ENCODE measurements at regions not wholly inside any gene's neighbourhood (a gene's known extent, or its start where the extent isn't known, plus 50 kb on each side); places are given as distances from the start of the nearest gene placed in this dataset.
A peak's percentile ranks its signal among the peaks of the same experiment; 100 is the strongest.

DNA sequence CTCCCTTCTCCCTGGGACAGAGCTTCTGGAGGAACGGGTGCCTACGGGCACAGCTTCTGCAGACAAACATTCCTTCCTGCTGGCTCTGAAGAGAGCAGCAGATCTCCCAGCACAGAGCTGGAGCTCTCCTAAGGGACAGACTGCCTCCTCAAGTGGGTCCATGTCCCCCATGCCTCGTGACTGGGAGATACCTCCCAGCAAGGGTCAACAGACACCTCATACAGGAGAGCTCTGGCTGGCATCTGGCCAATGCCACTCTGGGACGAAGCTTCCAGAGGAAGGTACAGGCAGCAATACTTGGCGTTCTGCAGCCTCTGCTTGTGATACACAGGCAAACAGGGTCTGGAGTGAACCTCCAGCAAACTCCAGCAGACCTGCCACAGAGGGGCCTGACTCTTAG lies 227.9 kb downstream of the SPATA31D1 start:
- no peak for DNase-seq (ENCODE audit: low spot score)

DNA sequence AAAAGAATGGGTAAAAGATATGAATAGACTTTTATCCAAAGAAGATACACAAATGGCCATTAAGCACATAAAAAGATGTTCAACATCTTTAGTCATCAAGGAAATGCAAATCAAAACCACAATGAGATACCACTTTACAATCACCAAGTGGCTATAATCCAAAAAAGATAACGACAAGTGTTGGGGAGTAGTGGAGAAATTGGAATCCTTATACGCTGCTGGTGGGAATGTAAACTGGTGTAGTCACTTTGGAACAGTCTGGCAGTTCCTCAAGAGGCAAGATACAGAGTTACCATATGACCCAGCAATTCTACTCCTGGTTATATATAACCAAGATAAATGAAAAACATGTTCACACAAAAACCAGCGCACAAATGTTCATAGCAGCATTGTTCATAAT lies 234.9 kb downstream of the SPATA31D1 start:
- no peak for DNase-seq (ENCODE audit: low spot score)

DNA sequence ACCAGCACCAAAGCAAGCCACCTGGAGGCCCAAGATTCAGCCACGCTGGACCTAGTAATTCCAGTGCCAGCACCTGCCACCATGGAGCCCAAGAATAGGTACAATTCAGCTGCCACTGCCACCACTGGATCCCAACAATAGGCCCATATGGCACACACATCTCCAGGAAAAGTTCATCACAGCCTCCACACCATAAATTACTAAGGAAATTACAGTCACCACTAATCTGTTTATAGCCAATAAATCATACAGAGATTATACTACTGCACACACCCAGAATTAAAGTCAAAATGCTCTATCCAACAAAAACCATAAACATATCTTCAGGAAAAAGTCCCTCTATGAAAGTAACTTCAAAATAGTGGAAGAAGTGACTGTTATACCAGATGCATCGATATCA lies 242.8 kb downstream of the SPATA31D1 start:
- no peak for DNase-seq (ENCODE audit: low spot score)

DNA sequence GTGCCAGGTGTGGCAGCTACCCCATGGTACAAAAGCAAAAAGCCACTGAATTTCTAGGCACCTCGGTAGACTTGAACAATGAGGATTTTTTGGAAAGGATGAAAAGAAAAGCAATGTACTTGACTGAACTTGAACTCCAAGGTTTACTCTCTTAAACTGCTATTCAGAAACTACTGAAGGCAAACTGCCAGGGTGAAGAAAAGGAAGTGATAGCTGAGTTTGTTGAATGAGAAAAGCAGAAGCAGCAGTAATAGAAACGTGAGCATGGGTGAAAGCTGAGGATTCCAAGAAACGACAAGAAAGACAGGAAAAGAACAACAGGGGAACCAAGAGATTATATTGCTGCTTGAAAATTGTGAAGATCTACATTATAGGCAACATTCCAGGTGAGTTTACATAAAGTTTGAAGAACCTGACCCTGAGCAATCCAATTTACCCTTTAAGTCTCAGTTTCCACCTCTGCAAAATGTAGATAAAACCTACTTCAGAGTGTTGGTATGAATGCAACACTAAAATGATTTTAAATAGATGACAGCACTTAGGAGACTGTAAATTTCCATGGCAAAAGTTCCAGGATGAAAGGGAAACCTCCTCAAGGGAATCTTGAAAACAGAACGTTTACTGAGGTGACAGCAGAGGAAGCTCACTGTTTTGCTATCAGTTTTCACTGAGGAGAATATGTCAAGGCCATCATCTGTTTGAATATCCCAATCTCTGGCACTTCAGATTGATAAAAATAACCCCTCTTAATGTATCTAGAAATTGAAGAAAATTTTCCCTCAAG lies 245.8 kb downstream of the SPATA31D1 start:
- DNase-seq (ENCODE audit: low spot score): no peak

DNA sequence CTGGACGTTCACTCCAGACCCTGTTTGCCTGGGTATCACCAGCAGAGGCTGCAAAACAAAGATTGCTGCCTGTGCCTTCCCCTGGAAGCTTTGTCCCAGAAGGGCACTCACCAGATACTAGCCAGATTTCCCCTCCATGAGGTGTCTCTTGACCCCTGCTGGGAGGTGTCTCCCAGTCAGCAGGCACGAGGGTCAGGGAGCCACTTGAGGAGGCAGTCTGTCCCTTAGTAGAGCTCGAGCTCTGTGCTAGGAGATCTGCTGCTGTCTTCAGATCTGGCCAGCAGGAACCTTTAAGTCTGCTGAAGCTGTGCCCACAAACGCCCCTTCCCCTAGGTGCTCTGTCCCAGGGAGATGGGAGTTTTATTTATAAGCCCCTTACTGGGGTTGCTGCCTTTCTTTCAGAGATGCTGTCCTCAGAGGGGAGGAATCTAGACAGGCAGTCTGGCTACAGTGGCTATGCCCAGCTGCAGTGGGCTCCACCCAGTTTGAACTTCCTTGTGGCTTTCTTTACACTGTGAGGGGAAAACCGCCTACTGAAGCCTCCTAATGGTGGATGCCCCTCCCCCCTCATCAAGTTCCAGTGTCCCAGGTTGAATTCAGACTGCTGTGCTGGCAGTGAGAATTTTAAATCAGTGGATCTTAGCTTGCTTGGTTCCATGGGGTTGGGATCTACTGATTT lies 253.9 kb downstream of the SPATA31D1 start:
- no peak for DNase-seq (ENCODE audit: low spot score)

DNA sequence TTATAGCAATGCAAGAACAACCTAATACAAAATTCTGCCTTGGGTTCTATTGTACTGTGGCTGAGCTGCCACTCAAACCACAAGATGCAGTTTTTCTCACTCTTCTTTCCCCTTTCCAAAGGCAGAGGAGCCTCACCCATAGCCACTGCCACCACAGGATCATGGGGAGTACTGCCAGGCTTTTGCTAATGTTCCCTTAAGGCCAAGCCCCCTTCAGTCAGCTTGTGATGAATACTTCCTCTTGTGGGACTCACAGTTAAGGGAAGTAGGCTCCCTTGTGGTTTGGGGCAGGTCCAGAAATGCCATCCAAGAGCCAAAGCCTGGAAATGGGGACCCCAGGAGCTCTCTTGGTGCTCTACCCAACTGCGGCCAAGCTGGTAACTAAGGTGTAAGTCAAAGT lies 258.7 kb downstream of the SPATA31D1 start:
- peak; percentile 27 for DNase-seq (ENCODE audit: low spot score)

DNA sequence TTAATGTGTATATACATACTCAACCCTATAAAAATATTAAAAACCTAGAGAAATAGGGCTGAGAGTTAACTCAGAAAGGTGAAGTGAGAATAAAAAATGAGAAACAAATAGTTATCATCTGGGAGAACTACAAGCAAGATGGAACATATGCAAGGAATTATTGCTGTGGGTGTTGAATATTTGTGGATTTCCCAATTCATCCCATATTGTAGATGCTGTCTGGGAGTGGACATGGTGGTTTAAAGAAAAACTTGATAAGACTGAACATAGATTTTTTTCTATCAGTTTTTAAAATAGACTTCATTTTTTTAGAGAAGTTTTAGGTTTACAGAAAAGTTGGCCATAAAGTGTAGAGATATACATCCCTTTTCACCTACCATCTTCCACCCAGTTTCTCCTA lies 263.5 kb downstream of the SPATA31D1 start:
- DNase-seq (ENCODE audit: low spot score): no peak

DNA sequence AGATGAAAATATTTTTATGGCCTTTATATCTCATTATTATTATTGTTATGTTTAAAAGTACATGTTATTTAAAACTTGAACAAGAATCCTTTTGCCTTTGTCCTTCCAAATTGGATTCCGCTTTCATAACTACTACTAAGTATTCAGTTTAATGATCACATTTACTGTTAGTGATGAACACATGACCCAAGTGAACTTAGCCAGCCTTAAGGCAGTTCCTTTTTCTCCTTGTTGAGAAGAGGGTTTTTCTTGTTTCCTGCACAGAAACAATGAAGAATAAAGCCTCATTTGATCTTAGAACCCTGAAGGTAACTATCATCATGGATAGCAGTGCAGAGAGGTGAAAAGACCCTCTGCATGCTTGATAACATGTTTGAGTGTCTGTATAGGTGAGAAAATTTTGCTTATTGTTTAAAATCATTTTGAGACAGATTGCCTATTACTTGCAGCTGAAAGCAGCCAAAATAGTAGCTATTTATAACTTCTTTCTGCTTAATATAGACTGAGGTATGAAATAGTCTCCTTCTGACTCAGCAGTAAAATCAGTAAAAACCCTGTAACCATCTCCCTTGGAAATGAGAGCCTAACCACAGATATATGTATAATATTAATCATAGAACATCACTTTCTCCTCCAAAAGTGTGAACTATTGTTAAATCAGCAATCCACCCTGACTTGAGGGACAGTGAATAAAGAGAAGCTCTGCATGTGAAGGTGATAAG lies 266.2 kb downstream of the SPATA31D1 start:
- peak; percentile 3 for DNase-seq (ENCODE audit: low spot score)

DNA sequence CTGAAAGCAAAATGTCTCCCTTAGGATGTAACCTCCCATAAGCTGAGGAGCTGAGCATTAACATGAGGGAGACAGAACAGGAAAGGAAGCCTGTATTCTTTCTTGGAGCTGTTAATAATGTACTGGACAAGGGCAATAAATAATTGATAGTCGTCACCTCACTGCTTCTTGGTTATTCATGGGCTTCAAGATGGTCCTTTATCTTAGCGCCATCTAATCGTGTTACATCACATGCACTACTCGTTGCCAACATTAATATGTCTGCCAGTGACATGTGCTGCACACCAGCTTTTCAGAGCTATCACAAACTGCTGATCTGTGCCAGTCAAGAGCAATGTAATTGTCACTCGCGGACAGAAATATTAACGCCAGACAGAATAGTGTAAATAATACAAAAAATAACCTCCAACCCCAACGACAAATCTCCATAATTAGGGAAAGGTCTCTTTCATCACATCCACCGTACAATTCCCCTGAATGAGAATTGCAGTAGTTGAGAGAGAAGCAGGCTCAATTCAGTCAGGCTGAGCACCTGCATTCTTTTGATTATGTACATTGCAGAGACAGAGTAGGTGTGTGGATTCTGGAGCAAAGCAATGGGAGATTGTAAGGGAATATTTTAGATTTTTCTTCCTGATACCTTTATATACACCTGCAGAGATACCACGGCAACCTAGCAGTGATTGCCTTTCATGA lies 267.1 kb downstream of the SPATA31D1 start:
- peak; percentile 5 for DNase-seq (ENCODE audit: low spot score)

DNA sequence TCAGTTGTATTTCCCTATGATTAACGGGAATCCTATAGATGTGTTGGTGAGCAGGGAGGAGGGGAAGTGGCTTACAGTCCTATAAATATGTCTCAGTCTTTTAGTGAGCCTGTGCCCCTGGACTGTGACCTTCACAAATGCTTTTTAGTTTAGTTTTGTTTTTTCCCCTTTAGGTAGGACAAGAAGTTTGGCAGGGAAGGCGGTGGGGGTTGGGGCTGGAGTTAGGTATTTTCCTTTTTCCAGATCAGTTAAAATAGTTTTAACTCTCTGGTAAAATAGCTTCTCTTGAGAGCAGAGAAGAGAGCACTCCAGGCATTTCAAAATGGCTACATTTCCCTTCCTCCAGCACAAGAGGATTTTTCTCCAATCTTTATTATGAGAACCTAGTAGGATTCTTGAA lies 272.1 kb downstream of the SPATA31D1 start:
- no peak for DNase-seq (ENCODE audit: low spot score)

DNA sequence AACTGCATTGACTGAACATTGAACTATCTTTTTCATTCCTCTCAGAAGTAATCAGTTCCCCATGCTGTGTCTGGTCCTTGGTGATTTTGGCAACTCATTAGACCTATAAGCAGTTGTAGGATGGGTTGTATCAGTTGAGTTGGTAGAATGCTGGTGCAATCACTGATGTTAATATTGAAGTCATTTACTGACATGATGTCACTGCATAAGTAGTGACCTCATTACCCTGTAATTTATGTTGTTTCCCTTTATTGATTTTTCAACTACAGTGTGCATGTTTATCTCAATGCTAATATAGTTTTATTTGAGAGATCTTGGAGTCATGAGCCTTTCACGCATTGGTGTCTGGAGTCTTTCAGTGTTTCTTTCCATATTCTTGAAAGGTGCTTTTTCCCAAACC lies 275.0 kb downstream of the SPATA31D1 start:
- DNase-seq (ENCODE audit: low spot score): no peak

DNA sequence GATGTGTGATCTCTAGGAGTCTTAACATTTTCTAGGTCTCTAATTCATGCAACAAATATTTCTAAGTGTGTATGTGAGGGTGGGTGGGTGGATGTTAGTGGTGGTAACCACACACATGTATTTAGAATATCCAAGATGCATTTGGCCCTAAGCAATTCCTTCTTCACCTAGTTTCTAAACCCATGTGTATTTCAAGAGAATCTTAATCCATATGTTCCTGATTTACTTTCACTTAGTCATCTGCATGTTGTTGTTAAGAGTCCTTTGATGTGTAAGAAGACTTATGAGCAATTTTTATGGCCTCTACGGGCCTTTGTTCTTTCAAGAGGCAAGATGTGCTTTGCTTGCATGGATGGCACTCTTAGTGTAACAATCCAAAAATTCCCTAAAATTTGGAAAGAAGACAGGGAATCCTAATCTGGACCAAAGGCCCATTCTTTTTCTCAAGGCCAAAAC lies 282.6 kb downstream of the SPATA31D1 start:
- no peak for DNase-seq (ENCODE audit: low spot score)

DNA sequence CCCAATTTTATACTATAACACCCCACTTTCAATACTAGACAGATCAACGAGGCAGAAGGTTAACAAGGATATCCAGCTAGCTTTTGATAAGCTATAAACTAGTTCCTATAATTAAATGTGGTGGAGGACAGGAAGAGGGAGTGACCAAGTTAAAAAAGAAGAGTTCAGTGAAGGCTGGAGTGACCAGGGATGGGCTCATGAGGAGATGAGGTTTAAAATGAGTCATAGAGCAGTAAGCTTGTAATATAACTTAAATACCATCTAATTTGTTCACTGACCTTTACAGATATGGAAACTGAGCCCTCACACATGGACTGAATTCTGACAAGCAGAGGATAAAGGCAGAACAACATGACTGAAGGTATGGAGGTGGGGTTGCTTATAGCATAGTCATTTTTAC lies 284.5 kb downstream of the SPATA31D1 start:
- DNase-seq (ENCODE audit: low spot score): peak; percentile 14

DNA sequence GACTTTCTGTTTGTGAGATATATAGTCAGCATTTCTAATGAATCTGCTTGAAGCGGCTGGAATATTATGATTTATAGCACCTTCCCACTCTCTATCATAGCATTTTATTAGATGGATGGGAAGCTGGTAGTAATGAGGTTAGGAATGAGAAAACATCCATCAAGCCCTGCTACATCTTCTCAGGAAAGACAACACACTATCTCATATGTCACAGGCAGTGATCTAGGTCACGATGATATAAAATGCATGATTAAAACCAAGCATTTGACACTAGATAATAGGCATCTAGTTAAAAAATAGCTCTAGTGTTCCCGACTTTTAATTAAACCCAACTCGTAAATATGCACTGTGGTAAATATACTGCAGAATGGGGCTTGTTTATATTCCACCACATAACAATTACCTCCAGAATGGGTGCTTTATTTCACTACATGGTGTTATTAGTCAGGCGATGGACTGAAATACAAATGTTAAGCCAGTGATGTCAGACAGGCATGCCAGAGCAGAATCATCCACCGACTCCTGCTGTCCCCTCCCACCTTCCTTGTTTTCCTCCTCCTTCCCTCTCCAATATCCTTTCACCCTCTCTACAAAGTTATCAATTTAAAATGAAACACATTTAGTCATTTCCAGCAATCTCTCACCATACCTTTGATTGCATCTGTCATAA lies 286.8 kb downstream of the SPATA31D1 start:
- peak; percentile 32 for DNase-seq (ENCODE audit: low spot score)

DNA sequence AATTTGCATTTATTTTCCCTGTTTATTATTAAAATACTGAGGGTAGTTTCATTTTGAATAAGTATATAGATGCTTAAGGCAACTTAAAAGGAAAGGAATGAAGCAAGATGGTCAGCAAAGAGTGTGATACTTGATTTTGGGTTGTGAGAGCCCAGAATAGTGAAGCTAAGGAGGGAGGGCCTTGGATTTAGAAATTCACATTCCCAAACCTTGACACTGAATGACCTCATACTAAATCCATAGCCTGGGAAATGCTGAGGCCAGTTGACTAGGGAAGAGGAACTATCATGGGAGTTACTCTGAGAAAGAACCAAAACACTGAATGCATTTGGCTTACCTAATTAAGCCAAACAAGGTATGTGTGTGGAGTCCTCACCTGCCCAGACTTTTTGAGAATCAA lies 292.5 kb downstream of the SPATA31D1 start:
- no peak for DNase-seq (ENCODE audit: low spot score)

DNA sequence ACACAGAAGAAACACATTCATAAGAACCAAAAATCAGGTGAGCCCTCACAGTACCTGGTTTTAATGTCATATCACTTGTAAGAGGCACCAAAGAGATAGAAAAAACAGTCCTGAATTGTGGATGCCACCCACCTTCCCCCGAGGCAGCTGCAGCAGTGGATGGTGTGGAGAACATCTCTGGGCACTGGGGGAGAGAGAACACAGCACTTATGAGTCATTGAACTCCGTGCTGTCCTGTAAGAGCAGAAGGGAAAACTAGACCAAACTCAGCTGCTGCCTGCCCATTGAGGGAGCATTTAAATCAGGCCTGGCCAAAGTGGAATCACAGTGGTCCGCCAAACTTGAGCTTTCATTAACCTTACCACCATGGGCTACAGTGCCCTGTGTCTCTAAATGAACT lies 296.2 kb downstream of the SPATA31D1 start:
- no peak for DNase-seq (ENCODE audit: low spot score)

DNA sequence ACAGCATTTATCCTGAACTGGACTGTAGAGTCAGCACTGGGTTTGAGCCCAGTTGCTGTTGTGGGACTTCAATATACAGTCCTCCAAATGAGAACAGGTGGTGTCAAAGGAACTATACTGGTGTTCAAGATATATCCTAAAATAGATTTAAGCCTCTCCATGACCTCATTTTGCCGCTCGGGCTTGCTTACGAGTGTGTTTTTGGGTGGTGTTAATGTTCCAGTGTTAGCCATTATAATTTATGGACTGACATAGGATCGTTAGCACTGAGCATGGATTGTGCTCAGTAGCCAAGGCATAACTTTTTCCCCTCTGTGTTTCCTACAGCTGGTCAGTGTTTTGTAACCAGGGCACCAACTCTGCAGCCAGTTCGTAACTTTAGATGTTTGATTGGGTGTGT lies 306.6 kb downstream of the SPATA31D1 start:
- DNase-seq (ENCODE audit: low spot score): no peak

DNA sequence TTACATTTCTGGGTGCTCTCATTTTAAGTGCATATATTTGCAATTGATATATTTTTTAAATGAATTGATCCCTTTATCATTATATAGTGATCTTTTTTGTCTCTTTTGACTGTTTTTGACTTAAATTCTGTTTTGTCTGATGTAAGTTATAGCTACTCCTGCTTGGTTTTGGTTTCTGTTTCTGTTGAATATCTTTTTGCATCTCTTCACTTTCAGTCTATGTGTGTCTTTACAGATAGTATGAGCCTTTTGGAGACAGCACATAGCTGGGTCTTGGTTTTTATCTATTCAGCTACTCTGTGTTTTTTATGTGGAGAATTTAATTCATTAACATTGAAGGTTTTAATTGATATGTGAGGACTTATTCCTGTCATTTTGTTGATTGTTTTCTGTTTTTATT lies 311.3 kb downstream of the SPATA31D1 start:
- no peak for DNase-seq (ENCODE audit: low spot score)

DNA sequence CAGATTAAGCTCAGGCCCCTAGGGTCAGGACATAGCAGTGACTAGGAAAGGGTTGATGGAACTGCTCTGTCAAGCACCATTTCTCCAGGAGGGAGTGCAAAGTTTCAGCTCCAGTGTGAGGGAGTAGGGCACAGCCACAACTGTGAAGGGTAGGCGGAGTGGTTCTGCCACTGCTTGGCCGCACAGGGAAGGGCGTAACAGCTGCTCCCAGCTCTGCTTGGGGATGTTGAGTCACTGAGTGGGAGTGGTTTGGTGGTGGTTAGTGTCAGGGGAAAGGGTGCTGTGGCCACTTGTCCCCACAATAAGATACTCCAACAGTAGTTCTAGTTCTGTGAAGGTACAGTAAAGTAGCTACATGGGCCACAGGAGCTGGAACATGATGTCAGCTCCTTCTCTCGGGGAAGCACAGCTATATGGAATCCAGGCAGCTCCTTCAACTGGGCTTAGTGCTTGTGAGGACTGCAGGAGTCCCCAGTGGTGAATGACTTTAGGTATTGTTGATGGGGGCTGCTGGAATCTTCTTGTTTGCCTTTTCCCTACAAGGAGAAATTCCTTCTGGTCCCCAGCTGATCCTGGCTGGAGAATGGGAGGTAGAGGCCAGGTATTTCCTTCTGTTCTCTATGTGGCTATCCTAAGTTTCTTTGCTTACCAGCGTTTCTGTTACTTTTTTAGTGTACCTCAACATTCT lies 314.5 kb downstream of the SPATA31D1 start:
- DNase-seq (ENCODE audit: low spot score): peak; percentile 17

DNA sequence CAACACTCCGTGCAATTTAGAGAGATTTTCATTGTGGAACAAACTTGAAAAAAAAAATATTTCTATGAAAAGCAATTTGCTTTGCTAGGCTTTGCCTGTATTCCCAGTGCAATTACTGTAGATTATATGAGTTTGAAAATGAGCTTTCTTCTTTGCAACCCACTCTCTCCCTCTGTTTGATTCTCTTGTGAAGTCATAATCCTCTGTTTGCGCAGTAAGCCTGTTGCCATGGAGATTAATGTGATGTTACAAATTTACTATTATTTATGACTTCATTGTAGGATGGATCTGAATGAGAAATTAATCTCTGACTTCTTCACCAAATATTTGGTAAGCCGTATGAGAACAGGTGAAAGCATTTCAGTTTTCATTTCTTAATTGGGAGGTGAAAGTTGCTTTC lies 320.3 kb downstream of the SPATA31D1 start:
- DNase-seq (ENCODE audit: low spot score): no peak

DNA sequence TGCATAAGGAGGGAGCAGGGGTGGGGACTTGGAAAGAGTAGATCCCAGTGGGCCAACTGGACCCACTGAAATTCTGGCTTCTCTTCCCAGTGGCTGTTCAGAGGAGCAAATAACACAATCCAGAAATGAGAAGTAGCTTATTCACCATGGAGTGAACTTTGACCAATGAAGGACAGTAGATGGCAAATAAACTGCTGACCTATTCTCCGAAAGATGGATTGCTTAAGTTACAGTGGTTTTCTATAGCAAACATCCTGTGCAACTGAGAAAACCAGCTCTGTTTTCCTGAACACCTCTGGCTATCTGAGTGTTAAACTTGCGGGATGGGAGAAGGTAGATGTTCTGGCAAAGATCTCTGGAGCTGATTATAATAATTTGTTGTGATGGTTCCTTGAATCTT lies 325.1 kb downstream of the SPATA31D1 start:
- no peak for DNase-seq (ENCODE audit: low spot score)
